ENCODE measurements at regions not wholly inside any gene's neighbourhood (a gene's known extent, or its start where the extent isn't known, plus 50 kb on each side); places are given as distances from the start of the nearest gene placed in this dataset.
A peak's percentile ranks its signal among the peaks of the same experiment; 100 is the strongest.

- TF ChIP-seq, protein P1, sequence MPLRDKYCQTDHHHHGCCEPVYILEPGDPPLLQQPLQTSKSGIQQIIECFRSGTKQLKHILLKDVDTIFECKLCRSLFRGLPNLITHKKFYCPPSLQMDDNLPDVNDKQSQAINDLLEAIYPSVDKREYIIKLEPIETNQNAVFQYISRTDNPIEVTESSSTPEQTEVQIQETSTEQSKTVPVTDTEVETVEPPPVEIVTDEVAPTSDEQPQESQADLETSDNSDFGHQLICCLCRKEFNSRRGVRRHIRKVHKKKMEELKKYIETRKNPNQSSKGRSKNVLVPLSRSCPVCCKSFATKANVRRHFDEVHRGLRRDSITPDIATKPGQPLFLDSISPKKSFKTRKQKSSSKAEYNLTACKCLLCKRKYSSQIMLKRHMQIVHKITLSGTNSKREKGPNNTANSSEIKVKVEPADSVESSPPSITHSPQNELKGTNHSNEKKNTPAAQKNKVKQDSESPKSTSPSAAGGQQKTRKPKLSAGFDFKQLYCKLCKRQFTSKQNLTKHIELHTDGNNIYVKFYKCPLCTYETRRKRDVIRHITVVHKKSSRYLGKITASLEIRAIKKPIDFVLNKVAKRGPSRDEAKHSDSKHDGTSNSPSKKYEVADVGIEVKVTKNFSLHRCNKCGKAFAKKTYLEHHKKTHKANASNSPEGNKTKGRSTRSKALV (CRISPR knock-in tag; IDR thresholded peaks at IDR 0.05), result peak; percentile 93
- TF ChIP-seq NCOA5 (CRISPR knock-in tag; IDR thresholded peaks at IDR 0.05), result no peak
- no peak for TF ChIP-seq NFIB (CRISPR knock-in tag; IDR thresholded peaks at IDR 0.05; ENCODE audit: borderline replicate concordance)
- no peak for TF ChIP-seq ZNF460 (CRISPR knock-in tag; IDR thresholded peaks at IDR 0.05; ENCODE audit: borderline replicate concordance)
- peak; percentile 89 for TF ChIP-seq SIX4 (CRISPR knock-in tag; IDR thresholded peaks at IDR 0.05)
- peak; percentile 99 for TF ChIP-seq MXD3 (CRISPR knock-in tag; IDR thresholded peaks at IDR 0.05)
- TF ChIP-seq GABPA (IDR thresholded peaks at IDR 0.05; ENCODE audit: low read depth, low read length), result no peak
- TF ChIP-seq GABPA (CRISPR knock-in tag; IDR thresholded peaks at IDR 0.05; ENCODE audit: low read depth), result 0 out of 2 replicates have a peak, but pooled peaks have one; percentile 14
- TF ChIP-seq PRDM15 (CRISPR knock-in tag; IDR thresholded peaks at IDR 0.05), result peak; percentile 72; the same call in 1 of the 2 replicates
- no peak for TF ChIP-seq ZNF567 (CRISPR knock-in tag; IDR thresholded peaks at IDR 0.05; ENCODE audit: borderline replicate concordance)
- TF ChIP-seq ZNF10 (CRISPR knock-in tag; IDR thresholded peaks at IDR 0.05; ENCODE audit: borderline replicate concordance, low read depth), result no peak
- no peak; the same call in 1 of the 2 replicates for TF ChIP-seq ZBTB3 (CRISPR knock-in tag; IDR thresholded peaks at IDR 0.05; ENCODE audit: borderline replicate concordance, low read depth)
- peak; percentile 75 for TF ChIP-seq ZNF777 (CRISPR knock-in tag; IDR thresholded peaks at IDR 0.05)
- no peak for TF ChIP-seq ZNF713 (CRISPR knock-in tag; IDR thresholded peaks at IDR 0.05)
- TF ChIP-seq FIP1L1 (IDR thresholded peaks at IDR 0.05; ENCODE audit: borderline replicate concordance, insufficient read depth, low read depth, low read length), result no peak
- peak; percentile 99 for TF ChIP-seq ZNF580 (CRISPR knock-in tag; IDR thresholded peaks at IDR 0.05; ENCODE audit: borderline replicate concordance, low read depth)
- TF ChIP-seq DR1 (CRISPR knock-in tag; IDR thresholded peaks at IDR 0.05), result peak; percentile 71; the same call in 1 of the 2 replicates
- TF ChIP-seq ISX (CRISPR knock-in tag; conservative IDR thresholded peaks at IDR 0.05), result peak; percentile 97
- peak; percentile 81; the same call in 1 of the 2 replicates for TF ChIP-seq EED (CRISPR knock-in tag; IDR thresholded peaks at IDR 0.05)
- TF ChIP-seq PRDM4 (CRISPR knock-in tag; IDR thresholded peaks at IDR 0.05; ENCODE audit: borderline replicate concordance), result peak; percentile 61; the same call in 1 of the 2 replicates
- no peak for TF ChIP-seq MAFK (conservative IDR thresholded peaks at IDR 0.05 in 1 of 2, IDR thresholded peaks at IDR 0.05 in 1 of 2; ENCODE audit: low read length in 2 of 2)
Observed at GRCh38 chr17:79294459-79295071, 219.9 kb downstream of the ENGASE start (continued).

All from HepG2 (cell line).